Endodermal cell (in vitro differentiated cells): ENCODE measurements at regions not wholly inside any gene's neighbourhood (a gene's known extent, or its start where the extent isn't known, plus 50 kb on each side); places are given as distances from the start of the nearest gene placed in this dataset.

Experiments
- DNase-seq: peaks from one replicate; pipeline ENCODE4 v3.0.0-alpha.2; 2017
- H3K27ac ChIP-seq: 2 replicates; pipeline ENCODE4 v1.5.1; 2013; ENCODE audit warnings: mild to moderate bottlenecking, low read depth, low read length, moderate library complexity
- H3K27me3 ChIP-seq: 2 replicates; pipeline ENCODE4 v1.6.1; 2013; ENCODE audit warnings: mild to moderate bottlenecking, low read length, moderate library complexity; ENCODE audit not compliant: insufficient read depth, control insufficient read depth, poor library complexity, severe bottlenecking
- H3K36me3 ChIP-seq: 2 replicates; pipeline ENCODE4 v1.7.0; 2013; ENCODE audit warnings: mild to moderate bottlenecking, low read length, moderate library complexity; ENCODE audit not compliant: control insufficient read depth, insufficient read depth
- H3K4me1 ChIP-seq: one replicate; pipeline ENCODE4 v1.7.0; 2013; ENCODE audit warnings: low read length; ENCODE audit not compliant: control insufficient read depth, insufficient read depth
- H3K4me3 ChIP-seq: 2 replicates; pipeline ENCODE4 v1.5.1; 2013; ENCODE audit warnings: mild to moderate bottlenecking, low read length, moderate library complexity
- H3K9ac ChIP-seq: 2 replicates; pipeline ENCODE4 v1.6.1; 2013; ENCODE audit warnings: mild to moderate bottlenecking, low read length, moderate library complexity; ENCODE audit not compliant: poor library complexity, severe bottlenecking; ENCODE audit errors: extremely low read depth
- H3K9me3 ChIP-seq: 2 replicates; pipeline ENCODE4 v1.6.1; 2013; ENCODE audit warnings: mild to moderate bottlenecking, low read length, moderate library complexity; ENCODE audit not compliant: control insufficient read depth
- H3K27ac Mint-ChIP-seq: 2 replicates; pipeline ENCODE4 v1.8.0; 2020; ENCODE audit warnings: mixed read lengths
- H3K27me3 Mint-ChIP-seq: 2 replicates; pipeline ENCODE4 v1.8.0; 2021; ENCODE audit warnings: mild to moderate bottlenecking, mixed read lengths; ENCODE audit not compliant: insufficient read depth
- H3K36me3 Mint-ChIP-seq: 2 replicates; pipeline ENCODE4 v1.8.0; 2020; ENCODE audit warnings: low read depth, mixed read lengths
- H3K4me1 Mint-ChIP-seq: 2 replicates; pipeline ENCODE4 v1.8.0; 2020; ENCODE audit warnings: mixed read lengths
- H3K4me3 Mint-ChIP-seq: 2 replicates; pipeline ENCODE4 v1.8.0; 2020; ENCODE audit warnings: mild to moderate bottlenecking, moderate library complexity, mixed read lengths
- H3K9me3 Mint-ChIP-seq: 2 replicates; pipeline ENCODE4 v1.8.0; 2020; ENCODE audit warnings: mild to moderate bottlenecking, mixed read lengths
- WGBS, 2 experiments: methylation state at CpG; one replicate each; pipeline versions ENCODE4 v1.1.5 to v1.1.7; 2013; ENCODE audit warnings: missing lambda C conversion rate in 2 of 2, mixed read lengths in 1 of 2; ENCODE audit not compliant: insufficient coverage in 1 of 2, insufficient read length in 1 of 2; 5-methylcytosine and 5-hydroxymethylcytosine counted together
- TF ChIP-seq, protein P1 (sequence below): fragments of 200-600 bp; sonication (generic); conservative IDR thresholded peaks from 2 replicates; pipeline ENCODE4 v1.5.0; 2021; ENCODE audit warnings: antibody characterized with exemption, mild to moderate bottlenecking

- Histone ChIP-seq H3K4me1 (peaks cover 4% of the 10 kb centered on the region), H3K9ac (no peak overlapping the region), H3K36me3 (no peaks in the 10 kb centered on the region), H3K27me3 (peaks cover 9% of the 10 kb centered on the region), H3K9me3 (no peaks in the 10 kb centered on the region), H3K4me3 (no peak overlapping the region), H3K27ac (no peak overlapping the region)
- WGBS, 2 experiments = 50 to 82% methylated on average over 2 to 6 of the region's 6 CpGs
- TF ChIP-seq, protein P1, sequence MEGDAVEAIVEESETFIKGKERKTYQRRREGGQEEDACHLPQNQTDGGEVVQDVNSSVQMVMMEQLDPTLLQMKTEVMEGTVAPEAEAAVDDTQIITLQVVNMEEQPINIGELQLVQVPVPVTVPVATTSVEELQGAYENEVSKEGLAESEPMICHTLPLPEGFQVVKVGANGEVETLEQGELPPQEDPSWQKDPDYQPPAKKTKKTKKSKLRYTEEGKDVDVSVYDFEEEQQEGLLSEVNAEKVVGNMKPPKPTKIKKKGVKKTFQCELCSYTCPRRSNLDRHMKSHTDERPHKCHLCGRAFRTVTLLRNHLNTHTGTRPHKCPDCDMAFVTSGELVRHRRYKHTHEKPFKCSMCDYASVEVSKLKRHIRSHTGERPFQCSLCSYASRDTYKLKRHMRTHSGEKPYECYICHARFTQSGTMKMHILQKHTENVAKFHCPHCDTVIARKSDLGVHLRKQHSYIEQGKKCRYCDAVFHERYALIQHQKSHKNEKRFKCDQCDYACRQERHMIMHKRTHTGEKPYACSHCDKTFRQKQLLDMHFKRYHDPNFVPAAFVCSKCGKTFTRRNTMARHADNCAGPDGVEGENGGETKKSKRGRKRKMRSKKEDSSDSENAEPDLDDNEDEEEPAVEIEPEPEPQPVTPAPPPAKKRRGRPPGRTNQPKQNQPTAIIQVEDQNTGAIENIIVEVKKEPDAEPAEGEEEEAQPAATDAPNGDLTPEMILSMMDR = no peak
- Mint-ChIP-seq H3K4me1 (peaks cover 8% of the 10 kb centered on the region), H3K27ac (no peak overlapping the region), H3K9me3 (no peaks in the 10 kb centered on the region), H3K4me3 (no peak overlapping the region), H3K27me3 (peaks cover 8% of the 10 kb centered on the region), H3K36me3 (no peaks in the 10 kb centered on the region)
- DNase-seq = no peak
Measured at GRCh38 chr7:25847336-25848070, 304.5 kb upstream of the NFE2L3 start.

- no peak overlapping the region for H3K9ac ChIP-seq
- H3K9me3 Mint-ChIP-seq = no peaks in the 10 kb centered on the region
- WGBS, 2 experiments = 75 to 84% methylated on average over 3 to 9 of the region's 9 CpGs
- H3K9me3 ChIP-seq = no peaks in the 10 kb centered on the region
- H3K4me1 Mint-ChIP-seq = peaks cover 11% of the 10 kb centered on the region
- no peaks in the 10 kb centered on the region for H3K36me3 Mint-ChIP-seq
- no peak overlapping the region for H3K27ac ChIP-seq
- peaks cover 4% of the 10 kb centered on the region for H3K4me1 ChIP-seq
- H3K36me3 ChIP-seq = no peaks in the 10 kb centered on the region
- no peak overlapping the region for H3K4me3 Mint-ChIP-seq
- H3K4me3 ChIP-seq = no peak overlapping the region
- DNase-seq = no peak
- H3K27me3 ChIP-seq = peaks cover 29% of the 10 kb centered on the region
- H3K27me3 Mint-ChIP-seq = peaks cover 29% of the 10 kb centered on the region
- H3K27ac Mint-ChIP-seq = no peak overlapping the region
- TF ChIP-seq, protein P1 = no peak
Measured at GRCh38 chr7:25849500-25850184, 302.4 kb upstream of the NFE2L3 start.

DNA sequence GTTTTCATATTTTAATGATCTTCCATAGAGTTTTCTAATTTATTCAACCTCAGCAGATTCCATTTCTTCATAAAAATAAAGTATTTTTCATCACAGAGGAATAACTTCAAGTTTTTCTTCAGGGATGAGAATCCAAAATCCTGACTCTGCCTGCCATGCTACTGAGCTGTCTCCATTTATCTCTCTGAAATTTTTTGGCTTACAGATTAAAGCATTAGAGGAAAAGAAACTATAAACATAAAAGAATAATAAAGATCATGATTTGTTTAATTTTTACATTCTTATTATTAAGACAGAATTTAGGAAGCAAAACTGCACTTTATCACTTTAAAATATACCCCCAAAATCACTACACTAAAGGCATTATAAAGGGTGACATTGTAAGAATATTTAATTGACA, 301.8 kb upstream of the NFE2L3 start:
- Histone ChIP-seq H3K4me3 (no peak overlapping the region), H3K27me3 (peaks cover 29% of the 10 kb centered on the region), H3K27ac (no peak overlapping the region), H3K9me3 (no peaks in the 10 kb centered on the region), H3K9ac (no peak overlapping the region), H3K36me3 (no peaks in the 10 kb centered on the region), H3K4me1 (peaks cover 4% of the 10 kb centered on the region)
- no peak overlapping the region for H3K4me3 Mint-ChIP-seq
- no peaks in the 10 kb centered on the region for H3K9me3 Mint-ChIP-seq
- H3K27me3 Mint-ChIP-seq = peaks cover 32% of the 10 kb centered on the region
- no peak for DNase-seq
- no peak overlapping the region for H3K27ac Mint-ChIP-seq
- no peaks in the 10 kb centered on the region for H3K36me3 Mint-ChIP-seq
- TF ChIP-seq, protein P1 = no peak
- H3K4me1 Mint-ChIP-seq = peaks cover 11% of the 10 kb centered on the region
